ENCODE measurements at regions not wholly inside any gene's neighbourhood (a gene's known extent, or its start where the extent isn't known, plus 50 kb on each side); places are given as distances from the start of the nearest gene placed in this dataset.
"Not testable (repeated sequence)": the region's sequence is repeated elsewhere in the genome, so short reads cannot be mapped to it uniquely, and the experiment has no call there.

DNA sequence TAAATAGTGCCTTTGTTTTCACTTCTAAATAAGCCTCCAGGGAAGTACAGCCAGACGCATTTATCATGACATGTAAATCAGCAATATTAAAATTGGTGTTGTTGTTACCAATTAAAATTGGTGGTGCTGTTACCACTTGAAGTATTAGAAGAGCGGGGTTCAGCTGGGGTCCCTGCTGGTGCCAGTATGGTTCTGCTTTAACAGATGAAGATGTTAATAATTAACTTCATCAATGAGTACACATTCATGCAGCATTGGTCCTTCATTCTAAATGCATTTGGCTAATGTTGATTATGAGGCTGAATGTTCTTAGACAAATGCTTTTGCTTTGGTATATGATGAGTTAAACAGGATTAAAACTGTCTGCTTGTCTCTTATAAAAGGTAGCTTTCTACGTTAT is 67.6 kb upstream of the TMC1 start:
- TF ChIP-seq, protein P1, sequence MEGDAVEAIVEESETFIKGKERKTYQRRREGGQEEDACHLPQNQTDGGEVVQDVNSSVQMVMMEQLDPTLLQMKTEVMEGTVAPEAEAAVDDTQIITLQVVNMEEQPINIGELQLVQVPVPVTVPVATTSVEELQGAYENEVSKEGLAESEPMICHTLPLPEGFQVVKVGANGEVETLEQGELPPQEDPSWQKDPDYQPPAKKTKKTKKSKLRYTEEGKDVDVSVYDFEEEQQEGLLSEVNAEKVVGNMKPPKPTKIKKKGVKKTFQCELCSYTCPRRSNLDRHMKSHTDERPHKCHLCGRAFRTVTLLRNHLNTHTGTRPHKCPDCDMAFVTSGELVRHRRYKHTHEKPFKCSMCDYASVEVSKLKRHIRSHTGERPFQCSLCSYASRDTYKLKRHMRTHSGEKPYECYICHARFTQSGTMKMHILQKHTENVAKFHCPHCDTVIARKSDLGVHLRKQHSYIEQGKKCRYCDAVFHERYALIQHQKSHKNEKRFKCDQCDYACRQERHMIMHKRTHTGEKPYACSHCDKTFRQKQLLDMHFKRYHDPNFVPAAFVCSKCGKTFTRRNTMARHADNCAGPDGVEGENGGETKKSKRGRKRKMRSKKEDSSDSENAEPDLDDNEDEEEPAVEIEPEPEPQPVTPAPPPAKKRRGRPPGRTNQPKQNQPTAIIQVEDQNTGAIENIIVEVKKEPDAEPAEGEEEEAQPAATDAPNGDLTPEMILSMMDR (IDR thresholded peaks at IDR 0.05): no peak
- intact Hi-C loops (cut with DNase I): no loop called here
- no peaks in the 10 kb centered on the region for H3K4me1 ChIP-seq
- H3K27me3 ChIP-seq: no peaks in the 10 kb centered on the region
- no peaks in the 10 kb centered on the region for H3K36me3 ChIP-seq
- H3K9ac ChIP-seq (ENCODE audit: low read depth in 2 of 2, low read length in 2 of 2): no peak overlapping the region
- no peak overlapping the region for H3K27ac ChIP-seq
- no peak for DNase-seq
- no peak overlapping the region for H3K4me3 ChIP-seq
- no peaks in the 10 kb centered on the region for H3K9me3 ChIP-seq

DNA sequence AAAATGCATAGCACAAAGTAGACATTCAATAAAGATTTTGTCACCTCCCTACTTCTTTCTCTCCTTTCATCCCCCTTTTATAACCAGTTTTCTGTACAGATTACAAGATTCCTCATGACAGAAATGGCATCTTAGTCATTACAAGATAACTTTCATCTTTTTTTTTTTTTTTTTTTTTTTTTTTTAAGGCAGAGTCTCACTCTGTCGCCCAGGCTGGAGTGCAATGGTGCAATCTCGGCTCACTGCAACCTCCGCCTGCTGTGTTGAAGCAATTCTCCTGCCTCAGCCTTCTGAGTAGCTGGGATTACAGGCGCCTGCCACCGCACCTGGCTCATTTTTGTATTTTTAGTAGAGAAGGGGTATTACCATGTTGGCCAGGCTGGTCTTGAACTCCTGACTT is 75.2 kb upstream of the TMC1 start:
- H3K9ac ChIP-seq (ENCODE audit: low read depth in 2 of 2, low read length in 2 of 2); H3K4me1 ChIP-seq; H3K27me3 ChIP-seq; intact Hi-C loops (cut with DNase I); H3K9me3 ChIP-seq; DNase-seq; H3K4me3 ChIP-seq; H3K27ac ChIP-seq; H3K36me3 ChIP-seq: not testable (repeated sequence)

DNA sequence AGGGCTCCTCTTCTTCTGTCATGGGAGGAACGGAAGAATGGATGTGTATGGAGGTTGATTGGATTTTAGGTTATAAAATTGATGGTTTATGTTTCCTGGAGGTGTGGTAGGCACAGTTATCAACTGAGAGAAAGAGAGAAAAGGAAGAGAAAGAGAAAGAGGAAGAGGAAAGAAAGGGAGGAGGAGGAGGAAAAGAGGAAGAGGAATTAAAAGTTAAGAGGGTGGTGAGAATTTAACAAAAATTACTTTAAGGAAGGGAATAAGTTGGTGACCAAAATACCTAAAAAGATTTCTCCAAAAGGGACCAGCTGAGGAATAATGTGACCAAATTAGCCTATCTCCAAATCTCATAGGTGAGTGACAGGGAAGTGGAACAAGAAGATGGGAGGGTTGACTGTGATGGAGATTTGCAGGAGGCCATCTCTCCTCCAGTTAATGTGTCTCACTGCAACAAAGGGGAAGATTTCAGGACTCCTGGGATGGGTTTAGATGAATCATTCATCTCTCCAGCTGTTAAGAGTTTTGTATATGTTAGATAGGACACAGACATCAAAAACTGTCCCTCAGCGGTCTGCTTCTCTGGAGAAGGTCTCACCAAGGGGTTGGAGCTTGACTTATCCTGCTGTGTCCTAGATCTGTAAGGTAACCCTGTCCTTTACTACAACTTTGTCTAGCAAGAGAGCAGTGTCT is 76.0 kb upstream of the TMC1 start:
- no peaks in the 10 kb centered on the region for H3K9me3 ChIP-seq
- intact Hi-C loops (cut with DNase I): no loop called here
- no peaks in the 10 kb centered on the region for H3K4me1 ChIP-seq
- no peaks in the 10 kb centered on the region for H3K36me3 ChIP-seq
- no peaks in the 10 kb centered on the region for H3K27me3 ChIP-seq
- TF ChIP-seq, protein P1 (IDR thresholded peaks at IDR 0.05): no peak
- no peak overlapping the region for H3K9ac ChIP-seq (ENCODE audit: low read depth in 2 of 2, low read length in 2 of 2)
- no peak overlapping the region for H3K27ac ChIP-seq
- DNase-seq: no peak
- no peak overlapping the region for H3K4me3 ChIP-seq

DNA sequence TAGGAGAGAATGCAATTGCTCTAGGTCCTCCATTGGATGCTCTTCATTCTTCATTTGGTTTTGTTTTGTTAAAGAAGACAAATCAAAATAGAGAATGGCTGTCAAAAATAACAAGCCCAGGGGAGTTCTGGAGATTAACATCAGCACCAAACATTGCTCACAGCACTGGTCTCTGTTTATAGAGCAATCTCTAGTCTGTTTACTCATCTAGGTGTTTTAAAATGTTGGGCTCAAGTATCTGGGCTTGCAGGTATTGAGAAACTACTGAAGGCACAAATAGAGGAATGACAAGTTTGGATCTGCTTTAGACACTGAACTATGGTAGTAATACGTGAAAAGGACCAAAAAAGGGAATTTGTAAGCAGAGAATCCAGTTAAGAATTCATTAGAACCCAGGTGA is 77.0 kb upstream of the TMC1 start:
- no peak for DNase-seq
- Histone ChIP-seq H3K9me3 (no peaks in the 10 kb centered on the region), H3K9ac (ENCODE audit: low read depth in 2 of 2, low read length in 2 of 2) (no peak overlapping the region), H3K36me3 (no peaks in the 10 kb centered on the region), H3K4me3 (no peak overlapping the region), H3K27ac (no peak overlapping the region), H3K27me3 (no peaks in the 10 kb centered on the region), H3K4me1 (no peaks in the 10 kb centered on the region)
- intact Hi-C loops (cut with DNase I): no loop called here
- TF ChIP-seq, protein P1 (IDR thresholded peaks at IDR 0.05): no peak

DNA sequence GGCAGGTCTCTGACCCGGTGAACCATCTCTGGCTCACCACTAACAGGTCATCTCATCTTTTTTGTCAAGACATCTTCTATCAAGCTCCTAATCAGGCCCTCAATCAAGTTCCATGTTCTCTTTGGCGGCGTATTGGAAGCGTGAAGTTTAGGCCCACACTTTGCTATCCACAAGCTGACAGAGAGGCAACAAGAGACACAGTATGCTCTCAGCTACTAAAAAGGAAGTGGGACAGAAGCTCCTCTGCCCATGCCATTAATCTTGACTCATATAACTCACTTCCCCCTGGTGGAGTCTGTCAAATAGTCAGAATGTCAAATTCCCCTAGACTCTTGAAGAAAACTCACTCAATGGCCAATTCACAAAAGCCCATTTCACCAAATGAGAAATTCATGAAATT is 77.6 kb upstream of the TMC1 start:
- TF ChIP-seq, protein P1 (IDR thresholded peaks at IDR 0.05): no peak
- Histone ChIP-seq H3K9me3 (no peaks in the 10 kb centered on the region), H3K27me3 (no peaks in the 10 kb centered on the region), H3K4me3 (no peak overlapping the region), H3K4me1 (no peaks in the 10 kb centered on the region), H3K36me3 (no peaks in the 10 kb centered on the region), H3K9ac (ENCODE audit: low read depth in 2 of 2, low read length in 2 of 2) (no peak overlapping the region), H3K27ac (no peak overlapping the region)
- DNase-seq: no peak
- intact Hi-C loops (cut with DNase I): no loop called here

DNA sequence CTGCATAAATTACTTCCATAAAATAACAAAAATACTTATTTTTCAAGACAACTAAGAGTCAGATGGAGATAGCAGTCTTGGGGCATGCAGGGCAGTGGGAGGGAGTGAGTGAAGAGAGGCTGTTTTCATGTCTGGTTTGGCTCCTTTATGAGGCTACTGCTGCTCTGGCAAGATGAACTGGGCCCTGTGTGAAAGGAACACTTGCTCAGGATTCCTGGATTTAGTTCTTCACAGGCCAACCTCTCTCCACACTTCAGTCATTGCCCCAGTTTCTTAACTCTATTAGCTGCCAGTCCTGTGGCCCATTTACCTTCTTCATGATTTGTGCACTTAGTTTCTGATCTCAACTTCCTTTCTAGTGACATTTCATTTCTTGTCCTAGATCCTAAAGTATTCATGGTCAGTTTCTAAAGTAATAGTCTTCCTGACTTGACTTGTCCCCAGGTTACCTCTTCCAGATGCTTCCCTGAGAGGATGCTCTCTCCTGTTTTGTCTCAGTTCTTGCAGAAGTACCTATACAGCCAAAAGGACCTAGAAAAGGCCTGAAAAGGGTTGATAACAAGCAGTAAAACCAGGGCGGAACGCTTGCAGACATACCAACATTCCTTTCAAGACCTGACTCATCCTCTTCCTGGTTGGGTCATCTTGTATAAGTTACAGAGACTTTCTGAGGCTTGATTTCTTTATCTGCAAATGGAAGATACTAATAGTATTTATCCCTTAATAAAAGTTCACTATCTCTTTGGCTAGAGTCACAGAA is 77.0 kb upstream of the ZFAND5 start:
- Histone ChIP-seq H3K9ac (ENCODE audit: low read depth in 2 of 2, low read length in 2 of 2) (no peak overlapping the region), H3K27me3 (no peaks in the 10 kb centered on the region), H3K4me1 (no peaks in the 10 kb centered on the region), H3K4me3 (no peak overlapping the region), H3K36me3 (no peaks in the 10 kb centered on the region), H3K27ac (no peak overlapping the region), H3K9me3 (no peaks in the 10 kb centered on the region)
- intact Hi-C loops (cut with DNase I): no loop called here
- TF ChIP-seq, protein P1 (IDR thresholded peaks at IDR 0.05): no peak
- no peak for DNase-seq

Measured in colonic mucosa (tissue), 4 donors.